GM23338 (cell line): ENCODE measurements at regions not wholly inside any gene's neighbourhood (a gene's known extent, or its start where the extent isn't known, plus 50 kb on each side); places are given as distances from the start of the nearest gene placed in this dataset.

Source experiments
- CREB1 ChIP-seq: fragments of 250-450 bp; sonication (Bioruptor Pico); IDR thresholded peaks from 2 replicates; pipeline ENCODE4 v1.5.0; 2020; ENCODE audit warnings: low read depth, mild to moderate bottlenecking, moderate library complexity
- CTCF ChIP-seq, 2 experiments: fragments of 200-600 bp in 1 of 2; sonication (generic) in 1 of 2; conservative IDR thresholded peaks; 2 replicates each; pipeline versions ENCODE4 v1.5.1 to v1.6.1; 2016 to 2017; ENCODE audit warnings: antibody characterized with exemption in 2 of 2, low read depth in 2 of 2, mild to moderate bottlenecking in 2 of 2, moderate library complexity in 1 of 2
- EZH2 ChIP-seq: fragments of 200-600 bp; sonication (generic); IDR thresholded peaks from one replicate; pipeline ENCODE4 v1.8.0; 2017; ENCODE audit warnings: antibody characterized with exemption, mild to moderate bottlenecking, low read depth; ENCODE audit not compliant: unreplicated experiment
- EZH2phosphoT487 ChIP-seq: fragments of 200-600 bp; sonication (generic); IDR thresholded peaks from one replicate; pipeline ENCODE4 v1.8.1; 2018; ENCODE audit warnings: antibody characterized with exemption; ENCODE audit not compliant: unreplicated experiment
- JUNB ChIP-seq: IDR thresholded peaks from one replicate; pipeline ENCODE4 v1.6.1; 2016; ENCODE audit warnings: antibody characterized with exemption; ENCODE audit not compliant: unreplicated experiment
- NANOG ChIP-seq: IDR thresholded peaks from 2 replicates; pipeline ENCODE4 v1.6.1; 2016; ENCODE audit warnings: antibody characterized with exemption, borderline replicate concordance
- POLR2AphosphoS5 ChIP-seq: IDR thresholded peaks from 2 replicates; pipeline ENCODE4 v1.6.1; 2016; ENCODE audit warnings: antibody characterized with exemption, low read depth
- STAT1 ChIP-seq: IDR thresholded peaks from one replicate; pipeline ENCODE4 v1.6.1; 2016; ENCODE audit warnings: antibody characterized with exemption; ENCODE audit not compliant: unreplicated experiment
- ZNF114 ChIP-seq: fragments of 250-450 bp; sonication (Bioruptor Pico); IDR thresholded peaks from 2 replicates; pipeline ENCODE4 v1.5.0; 2020; ENCODE audit warnings: mild to moderate bottlenecking, moderate library complexity
- TF ChIP-seq, protein P1 (sequence below): IDR thresholded peaks from 2 replicates; pipeline ENCODE4 v1.6.1; 2016; ENCODE audit warnings: antibody characterized with exemption
- TF ChIP-seq, protein P2 (sequence below): IDR thresholded peaks from one replicate; pipeline ENCODE4 v1.6.1; 2018; ENCODE audit warnings: antibody characterized with exemption; ENCODE audit not compliant: unreplicated experiment
- TF ChIP-seq, protein P3 (sequence below): fragments of 250-450 bp; sonication (Bioruptor Pico); IDR thresholded peaks from 2 replicates; pipeline ENCODE4 v1.5.0; 2020; ENCODE audit warnings: mild to moderate bottlenecking, moderate library complexity

- TF ChIP-seq CTCF (conservative IDR thresholded peaks at IDR 0.05; ENCODE audit: low read depth in 2 of 2) (no peak), EZH2 (no peak), JUNB (no peak), POLR2AphosphoS5 (no peak), CREB1 (no peak), EZH2phosphoT487 (no peak), NANOG (no peak), ZNF114 (CRISPR knock-in tag) (no peak), STAT1 (no peak)
- TF ChIP-seq, protein P1, sequence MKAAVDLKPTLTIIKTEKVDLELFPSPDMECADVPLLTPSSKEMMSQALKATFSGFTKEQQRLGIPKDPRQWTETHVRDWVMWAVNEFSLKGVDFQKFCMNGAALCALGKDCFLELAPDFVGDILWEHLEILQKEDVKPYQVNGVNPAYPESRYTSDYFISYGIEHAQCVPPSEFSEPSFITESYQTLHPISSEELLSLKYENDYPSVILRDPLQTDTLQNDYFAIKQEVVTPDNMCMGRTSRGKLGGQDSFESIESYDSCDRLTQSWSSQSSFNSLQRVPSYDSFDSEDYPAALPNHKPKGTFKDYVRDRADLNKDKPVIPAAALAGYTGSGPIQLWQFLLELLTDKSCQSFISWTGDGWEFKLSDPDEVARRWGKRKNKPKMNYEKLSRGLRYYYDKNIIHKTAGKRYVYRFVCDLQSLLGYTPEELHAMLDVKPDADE, result no peak
- TF ChIP-seq, protein P2, sequence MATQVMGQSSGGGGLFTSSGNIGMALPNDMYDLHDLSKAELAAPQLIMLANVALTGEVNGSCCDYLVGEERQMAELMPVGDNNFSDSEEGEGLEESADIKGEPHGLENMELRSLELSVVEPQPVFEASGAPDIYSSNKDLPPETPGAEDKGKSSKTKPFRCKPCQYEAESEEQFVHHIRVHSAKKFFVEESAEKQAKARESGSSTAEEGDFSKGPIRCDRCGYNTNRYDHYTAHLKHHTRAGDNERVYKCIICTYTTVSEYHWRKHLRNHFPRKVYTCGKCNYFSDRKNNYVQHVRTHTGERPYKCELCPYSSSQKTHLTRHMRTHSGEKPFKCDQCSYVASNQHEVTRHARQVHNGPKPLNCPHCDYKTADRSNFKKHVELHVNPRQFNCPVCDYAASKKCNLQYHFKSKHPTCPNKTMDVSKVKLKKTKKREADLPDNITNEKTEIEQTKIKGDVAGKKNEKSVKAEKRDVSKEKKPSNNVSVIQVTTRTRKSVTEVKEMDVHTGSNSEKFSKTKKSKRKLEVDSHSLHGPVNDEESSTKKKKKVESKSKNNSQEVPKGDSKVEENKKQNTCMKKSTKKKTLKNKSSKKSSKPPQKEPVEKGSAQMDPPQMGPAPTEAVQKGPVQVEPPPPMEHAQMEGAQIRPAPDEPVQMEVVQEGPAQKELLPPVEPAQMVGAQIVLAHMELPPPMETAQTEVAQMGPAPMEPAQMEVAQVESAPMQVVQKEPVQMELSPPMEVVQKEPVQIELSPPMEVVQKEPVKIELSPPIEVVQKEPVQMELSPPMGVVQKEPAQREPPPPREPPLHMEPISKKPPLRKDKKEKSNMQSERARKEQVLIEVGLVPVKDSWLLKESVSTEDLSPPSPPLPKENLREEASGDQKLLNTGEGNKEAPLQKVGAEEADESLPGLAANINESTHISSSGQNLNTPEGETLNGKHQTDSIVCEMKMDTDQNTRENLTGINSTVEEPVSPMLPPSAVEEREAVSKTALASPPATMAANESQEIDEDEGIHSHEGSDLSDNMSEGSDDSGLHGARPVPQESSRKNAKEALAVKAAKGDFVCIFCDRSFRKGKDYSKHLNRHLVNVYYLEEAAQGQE, result no peak
- TF ChIP-seq, protein P3, sequence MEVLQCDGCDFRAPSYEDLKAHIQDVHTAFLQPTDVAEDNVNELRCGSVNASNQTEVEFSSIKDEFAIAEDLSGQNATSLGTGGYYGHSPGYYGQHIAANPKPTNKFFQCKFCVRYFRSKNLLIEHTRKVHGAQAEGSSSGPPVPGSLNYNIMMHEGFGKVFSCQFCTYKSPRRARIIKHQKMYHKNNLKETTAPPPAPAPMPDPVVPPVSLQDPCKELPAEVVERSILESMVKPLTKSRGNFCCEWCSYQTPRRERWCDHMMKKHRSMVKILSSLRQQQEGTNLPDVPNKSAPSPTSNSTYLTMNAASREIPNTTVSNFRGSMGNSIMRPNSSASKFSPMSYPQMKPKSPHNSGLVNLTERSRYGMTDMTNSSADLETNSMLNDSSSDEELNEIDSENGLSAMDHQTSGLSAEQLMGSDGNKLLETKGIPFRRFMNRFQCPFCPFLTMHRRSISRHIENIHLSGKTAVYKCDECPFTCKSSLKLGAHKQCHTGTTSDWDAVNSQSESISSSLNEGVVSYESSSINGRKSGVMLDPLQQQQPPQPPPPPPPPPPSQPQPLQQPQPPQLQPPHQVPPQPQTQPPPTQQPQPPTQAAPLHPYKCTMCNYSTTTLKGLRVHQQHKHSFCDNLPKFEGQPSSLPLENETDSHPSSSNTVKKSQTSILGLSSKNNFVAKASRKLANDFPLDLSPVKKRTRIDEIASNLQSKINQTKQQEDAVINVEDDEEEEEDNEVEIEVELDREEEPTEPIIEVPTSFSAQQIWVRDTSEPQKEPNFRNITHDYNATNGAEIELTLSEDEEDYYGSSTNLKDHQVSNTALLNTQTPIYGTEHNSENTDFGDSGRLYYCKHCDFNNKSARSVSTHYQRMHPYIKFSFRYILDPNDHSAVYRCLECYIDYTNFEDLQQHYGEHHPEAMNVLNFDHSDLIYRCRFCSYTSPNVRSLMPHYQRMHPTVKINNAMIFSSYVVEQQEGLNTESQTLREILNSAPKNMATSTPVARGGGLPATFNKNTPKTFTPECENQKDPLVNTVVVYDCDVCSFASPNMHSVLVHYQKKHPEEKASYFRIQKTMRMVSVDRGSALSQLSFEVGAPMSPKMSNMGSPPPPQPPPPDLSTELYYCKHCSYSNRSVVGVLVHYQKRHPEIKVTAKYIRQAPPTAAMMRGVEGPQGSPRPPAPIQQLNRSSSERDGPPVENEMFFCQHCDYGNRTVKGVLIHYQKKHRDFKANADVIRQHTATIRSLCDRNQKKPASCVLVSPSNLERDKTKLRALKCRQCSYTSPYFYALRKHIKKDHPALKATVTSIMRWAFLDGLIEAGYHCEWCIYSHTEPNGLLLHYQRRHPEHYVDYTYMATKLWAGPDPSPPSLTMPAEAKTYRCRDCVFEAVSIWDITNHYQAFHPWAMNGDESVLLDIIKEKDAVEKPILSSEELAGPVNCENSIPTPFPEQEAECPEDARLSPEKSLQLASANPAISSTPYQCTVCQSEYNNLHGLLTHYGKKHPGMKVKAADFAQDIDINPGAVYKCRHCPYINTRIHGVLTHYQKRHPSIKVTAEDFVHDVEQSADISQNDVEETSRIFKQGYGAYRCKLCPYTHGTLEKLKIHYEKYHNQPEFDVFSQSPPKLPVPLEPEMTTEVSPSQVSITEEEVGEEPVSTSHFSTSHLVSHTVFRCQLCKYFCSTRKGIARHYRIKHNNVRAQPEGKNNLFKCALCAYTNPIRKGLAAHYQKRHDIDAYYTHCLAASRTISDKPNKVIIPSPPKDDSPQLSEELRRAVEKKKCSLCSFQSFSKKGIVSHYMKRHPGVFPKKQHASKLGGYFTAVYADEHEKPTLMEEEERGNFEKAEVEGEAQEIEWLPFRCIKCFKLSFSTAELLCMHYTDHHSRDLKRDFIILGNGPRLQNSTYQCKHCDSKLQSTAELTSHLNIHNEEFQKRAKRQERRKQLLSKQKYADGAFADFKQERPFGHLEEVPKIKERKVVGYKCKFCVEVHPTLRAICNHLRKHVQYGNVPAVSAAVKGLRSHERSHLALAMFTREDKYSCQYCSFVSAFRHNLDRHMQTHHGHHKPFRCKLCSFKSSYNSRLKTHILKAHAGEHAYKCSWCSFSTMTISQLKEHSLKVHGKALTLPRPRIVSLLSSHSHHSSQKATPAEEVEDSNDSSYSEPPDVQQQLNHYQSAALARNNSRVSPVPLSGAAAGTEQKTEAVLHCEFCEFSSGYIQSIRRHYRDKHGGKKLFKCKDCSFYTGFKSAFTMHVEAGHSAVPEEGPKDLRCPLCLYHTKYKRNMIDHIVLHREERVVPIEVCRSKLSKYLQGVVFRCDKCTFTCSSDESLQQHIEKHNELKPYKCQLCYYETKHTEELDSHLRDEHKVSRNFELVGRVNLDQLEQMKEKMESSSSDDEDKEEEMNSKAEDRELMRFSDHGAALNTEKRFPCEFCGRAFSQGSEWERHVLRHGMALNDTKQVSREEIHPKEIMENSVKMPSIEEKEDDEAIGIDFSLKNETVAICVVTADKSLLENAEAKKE (CRISPR knock-in tag), result no peak
Observed at GRCh38 chr3:102206511-102207031, 228.2 kb upstream of the ZPLD1 start.
